ENCODE measurements at regions not wholly inside any gene's neighbourhood (a gene's known extent, or its start where the extent isn't known, plus 50 kb on each side); places are given as distances from the start of the nearest gene placed in this dataset.

DNA sequence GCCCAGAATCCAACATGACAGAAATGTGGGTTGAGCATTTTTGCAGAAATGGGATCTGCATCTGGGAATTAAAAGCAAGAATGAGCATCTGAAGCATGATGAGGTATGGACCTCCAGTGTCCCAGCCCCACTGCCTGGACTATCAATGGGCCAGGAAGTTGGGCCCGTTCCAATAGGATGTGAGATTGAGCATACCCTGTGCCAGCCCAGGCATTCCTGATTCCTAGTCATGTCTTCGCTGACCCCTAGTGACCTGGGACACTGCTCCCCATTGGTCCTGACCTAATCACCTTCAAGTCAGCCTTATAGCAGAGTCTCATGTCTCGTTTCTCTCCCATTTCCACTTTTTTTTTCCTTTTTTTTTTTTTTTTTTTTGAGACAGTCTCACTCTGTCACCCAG lies 197.4 kb upstream of the IRX2 start:
- no peaks in the 10 kb centered on the region for H3K4me1 ChIP-seq (ENCODE audit: insufficient read depth, low read length)
- H3K9ac ChIP-seq (ENCODE audit: low read length) = no peak overlapping the region
- intact Hi-C loops (cut with micrococcal nuclease) = no loop called here
- no TSS peak for BruUV-seq (replicated peaks)
- H3F3A ChIP-seq (ENCODE audit: low read length, unreplicated experiment) = no peaks in the 10 kb centered on the region
- no peak overlapping the region for H3K4me3 ChIP-seq (ENCODE audit: low read length)
- CTCF ChIA-PET = no interaction called here
- no peak overlapping the region for H3K4me2 ChIP-seq (ENCODE audit: low read length)
- ATAC-seq (no peak), DNase-seq (no peak)
- no peaks in the 10 kb centered on the region for H3K36me3 ChIP-seq (ENCODE audit: low read depth, low read length)
- TF ChIP-seq EZH2phosphoT487 (IDR thresholded peaks at IDR 0.05; ENCODE audit: borderline replicate concordance, low read length) = no peak
- TF ChIP-seq EZH2 (IDR thresholded peaks at IDR 0.05; ENCODE audit: low read length, unreplicated experiment) = no peak
- TF ChIP-seq, protein P1, sequence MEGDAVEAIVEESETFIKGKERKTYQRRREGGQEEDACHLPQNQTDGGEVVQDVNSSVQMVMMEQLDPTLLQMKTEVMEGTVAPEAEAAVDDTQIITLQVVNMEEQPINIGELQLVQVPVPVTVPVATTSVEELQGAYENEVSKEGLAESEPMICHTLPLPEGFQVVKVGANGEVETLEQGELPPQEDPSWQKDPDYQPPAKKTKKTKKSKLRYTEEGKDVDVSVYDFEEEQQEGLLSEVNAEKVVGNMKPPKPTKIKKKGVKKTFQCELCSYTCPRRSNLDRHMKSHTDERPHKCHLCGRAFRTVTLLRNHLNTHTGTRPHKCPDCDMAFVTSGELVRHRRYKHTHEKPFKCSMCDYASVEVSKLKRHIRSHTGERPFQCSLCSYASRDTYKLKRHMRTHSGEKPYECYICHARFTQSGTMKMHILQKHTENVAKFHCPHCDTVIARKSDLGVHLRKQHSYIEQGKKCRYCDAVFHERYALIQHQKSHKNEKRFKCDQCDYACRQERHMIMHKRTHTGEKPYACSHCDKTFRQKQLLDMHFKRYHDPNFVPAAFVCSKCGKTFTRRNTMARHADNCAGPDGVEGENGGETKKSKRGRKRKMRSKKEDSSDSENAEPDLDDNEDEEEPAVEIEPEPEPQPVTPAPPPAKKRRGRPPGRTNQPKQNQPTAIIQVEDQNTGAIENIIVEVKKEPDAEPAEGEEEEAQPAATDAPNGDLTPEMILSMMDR (conservative IDR thresholded peaks at IDR 0.05; ENCODE audit: low read depth, low read length) = no peak
- no peaks in the 10 kb centered on the region for H3K27me3 ChIP-seq (ENCODE audit: low read length)
- H3K27ac ChIP-seq (ENCODE audit: low read length) = no peak overlapping the region
- no peaks in the 10 kb centered on the region for H3K79me2 ChIP-seq (ENCODE audit: low read length)
- POLR2A ChIA-PET (ENCODE audit: unreplicated experiment) = no interaction called here
- no peak overlapping the region for H2AFZ ChIP-seq (ENCODE audit: low read length)
- peaks cover 5% of the 10 kb centered on the region; the same call in 1 of the 2 replicates for H3K9me3 ChIP-seq (ENCODE audit: low read length)
- H3K9me2 ChIP-seq (replicated peaks; ENCODE audit: low read length) = no peaks in the 10 kb centered on the region
- no peaks in the 10 kb centered on the region for H4K20me1 ChIP-seq (ENCODE audit: low read length)

DNA sequence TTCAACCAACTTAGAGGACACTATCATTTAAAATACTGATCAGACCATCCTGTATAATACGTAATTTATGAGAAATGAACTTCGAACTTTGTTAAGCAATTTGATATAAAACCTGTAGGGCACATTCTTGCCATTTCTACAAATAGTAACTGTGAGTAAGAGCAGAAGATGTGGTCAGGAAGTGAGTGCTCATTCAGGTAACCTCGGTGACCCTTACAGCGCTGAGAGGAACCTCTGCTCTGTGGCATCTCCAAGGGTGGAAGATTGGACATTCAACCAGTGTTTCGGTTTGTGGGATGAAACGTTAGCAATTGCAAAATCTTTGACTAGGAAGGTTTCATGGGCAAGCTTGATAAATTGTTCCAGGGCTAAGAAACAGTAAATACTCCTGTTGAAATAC lies 194.8 kb upstream of the IRX2 start:
- H3K36me3 ChIP-seq (ENCODE audit: low read depth, low read length) = no peaks in the 10 kb centered on the region
- H3K9ac ChIP-seq (ENCODE audit: low read length) = no peak overlapping the region
- H3K9me2 ChIP-seq (replicated peaks; ENCODE audit: low read length) = no peaks in the 10 kb centered on the region
- H4K20me1 ChIP-seq (ENCODE audit: low read length) = no peaks in the 10 kb centered on the region
- H3F3A ChIP-seq (ENCODE audit: low read length, unreplicated experiment) = no peaks in the 10 kb centered on the region
- H2AFZ ChIP-seq (ENCODE audit: low read length) = no peak overlapping the region
- TF ChIP-seq, protein P1 (conservative IDR thresholded peaks at IDR 0.05; ENCODE audit: low read depth, low read length) = no peak
- no peak for TF ChIP-seq EZH2phosphoT487 (IDR thresholded peaks at IDR 0.05; ENCODE audit: borderline replicate concordance, low read length)
- TF ChIP-seq EZH2 (IDR thresholded peaks at IDR 0.05; ENCODE audit: low read length, unreplicated experiment) = no peak
- H3K4me1 ChIP-seq (ENCODE audit: insufficient read depth, low read length) = no peaks in the 10 kb centered on the region
- ChIA-PET CTCF (no interaction called here), POLR2A (ENCODE audit: unreplicated experiment) (no interaction called here)
- no peaks in the 10 kb centered on the region for H3K79me2 ChIP-seq (ENCODE audit: low read length)
- H3K4me3 ChIP-seq (ENCODE audit: low read length) = no peak overlapping the region
- no peak overlapping the region for H3K4me2 ChIP-seq (ENCODE audit: low read length)
- intact Hi-C loops (cut with micrococcal nuclease) = no loop called here
- peaks cover 2% of the 10 kb centered on the region; the same call in 1 of the 2 replicates for H3K9me3 ChIP-seq (ENCODE audit: low read length)
- no peaks in the 10 kb centered on the region for H3K27me3 ChIP-seq (ENCODE audit: low read length)
- ATAC-seq = no peak
- no peak overlapping the region for H3K27ac ChIP-seq (ENCODE audit: low read length)
- no TSS peak for BruUV-seq (replicated peaks)
- no peak for DNase-seq

DNA sequence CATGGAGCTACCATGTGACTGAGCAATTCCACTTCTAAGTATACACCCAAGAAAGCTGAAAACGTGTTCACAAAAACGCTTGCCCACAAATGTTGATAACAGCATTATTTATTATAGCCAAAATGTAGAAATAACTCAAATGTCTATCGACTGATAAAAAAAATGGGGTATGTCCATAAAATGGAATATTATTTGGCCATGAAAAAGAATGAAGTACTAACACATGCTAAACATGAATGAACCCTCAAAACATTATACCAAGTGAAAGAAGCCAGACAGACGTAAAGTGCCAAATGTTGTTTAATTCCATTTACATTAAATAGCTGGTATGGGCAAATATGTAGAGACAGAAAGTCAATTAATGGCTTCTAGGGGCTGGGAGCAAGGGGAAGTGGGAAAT lies 184.9 kb upstream of the IRX2 start:
- Histone ChIP-seq H3K27me3 (ENCODE audit: low read length) (no peaks in the 10 kb centered on the region), H3K27ac (ENCODE audit: low read length) (no peak overlapping the region), H3K79me2 (ENCODE audit: low read length) (no peaks in the 10 kb centered on the region), H3K4me3 (ENCODE audit: low read length) (no peak overlapping the region), H3K4me2 (ENCODE audit: low read length) (no peak overlapping the region), H3K9ac (ENCODE audit: low read length) (no peak overlapping the region), H2AFZ (ENCODE audit: low read length) (no peak overlapping the region), H4K20me1 (ENCODE audit: low read length) (no peaks in the 10 kb centered on the region), H3K9me2 (replicated peaks; ENCODE audit: low read length) (no peaks in the 10 kb centered on the region), H3K9me3 (ENCODE audit: low read length) (peaks cover 28% of the 10 kb centered on the region), H3K4me1 (ENCODE audit: insufficient read depth, low read length) (no peaks in the 10 kb centered on the region), H3K36me3 (ENCODE audit: low read depth, low read length) (no peaks in the 10 kb centered on the region), H3F3A (ENCODE audit: low read length, unreplicated experiment) (no peaks in the 10 kb centered on the region)
- ATAC-seq = no peak
- no peak for DNase-seq
- ChIA-PET CTCF (no interaction called here), POLR2A (ENCODE audit: unreplicated experiment) (no interaction called here)
- intact Hi-C loops (cut with micrococcal nuclease) = no loop called here
- BruUV-seq (replicated peaks) = no TSS peak
- TF ChIP-seq, protein P1 (conservative IDR thresholded peaks at IDR 0.05; ENCODE audit: low read depth, low read length) = no peak
- TF ChIP-seq EZH2phosphoT487 (IDR thresholded peaks at IDR 0.05; ENCODE audit: borderline replicate concordance, low read length) (no peak), EZH2 (IDR thresholded peaks at IDR 0.05; ENCODE audit: low read length, unreplicated experiment) (no peak)
